SK-N-MC (cell line): ENCODE measurements at regions not wholly inside any gene's neighbourhood (a gene's known extent, or its start where the extent isn't known, plus 50 kb on each side); places are given as distances from the start of the nearest gene placed in this dataset.

Source experiments
- EZH2 ChIP-seq: fragments of 200-600 bp; sonication (generic); IDR thresholded peaks from one replicate; pipeline ENCODE4 v1.6.1; 2017; ENCODE audit warnings: antibody characterized with exemption
- FOXP2 ChIP-seq: optimal IDR thresholded peaks from 2 replicates; pipeline ENCODE3; 2011; ENCODE audit warnings: mild to moderate bottlenecking, moderate library complexity; ENCODE audit not compliant: insufficient read depth; ENCODE audit errors: extremely low read length, control extremely low read depth
- POLR2AphosphoS5 ChIP-seq: IDR thresholded peaks from 2 replicates; pipeline ENCODE4 v1.6.1; 2012; ENCODE audit warnings: mild to moderate bottlenecking, low read depth, low read length, borderline replicate concordance

DNA sequence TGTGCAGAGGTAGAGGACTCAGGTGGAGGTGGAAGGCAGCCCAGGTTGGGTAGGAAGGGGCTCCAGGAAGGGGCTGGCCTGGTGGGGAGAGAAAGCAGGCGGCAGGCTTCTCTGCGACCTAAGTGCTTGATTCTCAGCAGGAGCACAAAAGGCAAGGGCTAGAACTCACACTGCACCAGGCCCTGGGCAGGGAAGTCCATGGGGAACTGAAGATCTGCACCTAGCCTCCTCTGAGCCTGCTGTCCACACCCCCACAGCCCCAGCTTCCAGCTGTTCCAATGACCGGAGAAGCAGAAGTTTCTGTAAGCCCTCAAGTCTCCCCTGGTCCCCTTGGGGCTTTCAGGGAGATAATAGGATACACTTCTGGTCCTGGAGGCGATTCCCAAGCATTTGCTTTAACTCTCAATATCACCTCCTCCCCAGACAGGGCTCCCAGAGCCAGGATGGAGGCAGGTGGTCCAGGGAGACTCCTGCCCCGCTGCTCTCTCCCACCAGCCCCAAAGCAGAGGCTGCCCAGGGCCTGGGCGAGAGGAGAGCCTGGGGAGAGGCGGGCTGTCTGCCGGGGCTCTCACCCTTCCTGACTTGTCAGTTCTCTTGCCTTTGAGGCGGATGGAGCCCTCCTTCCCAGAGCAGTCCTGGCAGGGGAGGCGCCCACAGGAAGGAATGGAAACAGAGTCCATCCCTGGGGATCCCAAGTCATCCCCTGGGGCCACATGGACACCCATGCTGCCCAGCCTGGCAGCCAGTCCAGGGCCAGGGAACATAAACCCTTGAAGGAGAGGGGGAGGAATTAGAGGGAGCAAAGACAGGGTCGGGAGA, 126.0 kb downstream of the RBFOX3 start:
- TF ChIP-seq POLR2AphosphoS5 (no peak), EZH2 (no peak), FOXP2 (no peak)
